ENCODE measurements at regions not wholly inside any gene's neighbourhood (a gene's known extent, or its start where the extent isn't known, plus 50 kb on each side); places are given as distances from the start of the nearest gene placed in this dataset.

DNA sequence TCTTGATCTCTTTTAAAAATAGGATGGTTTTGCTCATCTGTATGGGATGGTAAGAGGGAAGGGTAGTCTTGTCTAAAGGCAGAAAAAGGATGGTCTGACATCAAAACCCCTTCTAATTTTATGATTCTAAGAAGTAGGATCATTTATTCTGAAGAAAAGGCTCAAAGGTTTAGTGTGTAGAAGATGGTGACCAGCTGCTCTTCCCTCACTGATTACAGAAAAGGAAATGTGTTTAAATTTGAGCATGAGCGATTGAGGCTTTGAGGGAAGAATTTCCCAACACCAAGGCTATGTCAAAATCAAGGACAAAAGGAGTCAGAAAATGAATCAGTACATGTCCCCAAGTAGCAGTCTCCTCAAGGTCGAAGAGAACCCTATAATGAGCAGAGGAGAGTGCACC lies 909.8 kb downstream of the EFNB2 start:
- Histone ChIP-seq H2AK5ac (ENCODE audit: low read depth, low read length) (no peak overlapping the region), H2BK12ac (ENCODE audit: low read depth, low read length) (no peak overlapping the region), H3K79me1 (ENCODE audit: low read depth, low read length) (no peaks in the 10 kb centered on the region), H3K9ac (replicated peaks in 1 of 4; ENCODE audit: extremely low read depth in 1 of 4, low read depth in 3 of 4, low read length in 3 of 4) (peak overlapping the region in 1 of 4 experiments; percentile 8; a peak in 1 of 7 replicates), H4K91ac (replicated peaks; ENCODE audit: insufficient read length, low read length) (no peak overlapping the region), H2AFZ (ENCODE audit: low read length) (no peak overlapping the region), H3K79me2 (ENCODE audit: control insufficient read depth in 1 of 2, insufficient read depth in 2 of 2, low read length in 2 of 2) (no peaks in the 10 kb centered on the region), H3K23me2 (ENCODE audit: low read depth, low read length) (no peaks in the 10 kb centered on the region), H3K4me1 (replicated peaks in 1 of 4; ENCODE audit: control insufficient read depth in 3 of 4, insufficient read depth in 4 of 4, low read length in 3 of 4) (no peaks in the 10 kb centered on the region), H2BK15ac (ENCODE audit: low read length) (no peak overlapping the region), H3K4me2 (ENCODE audit: insufficient read depth in 1 of 2, low read depth in 2 of 2, low read length in 2 of 2) (no peak overlapping the region), H3K4me3 (ENCODE audit: extremely low read depth in 1 of 4, insufficient read depth in 2 of 4, low read depth in 3 of 4, low read length in 4 of 4) (no peak overlapping the region), H3K27ac (ENCODE audit: low read depth, low read length) (no peak overlapping the region), H3K23ac (ENCODE audit: insufficient read length) (no peak overlapping the region), H3K36me3 (ENCODE audit: control insufficient read depth in 2 of 4, insufficient read depth in 4 of 4, low read length in 3 of 4) (no peaks in the 10 kb centered on the region), H3K18ac (ENCODE audit: extremely low read depth, low read length) (no peak overlapping the region), H3K9me3 (ENCODE audit: insufficient read depth in 2 of 2, low read depth in 1 of 2, low read length in 1 of 2) (no peaks in the 10 kb centered on the region), H3K4ac (replicated peaks; ENCODE audit: insufficient read length, low read depth, low read length) (no peak overlapping the region), H4K8ac (ENCODE audit: extremely low read depth, insufficient read depth, low read length) (no peak overlapping the region), H4K5ac (ENCODE audit: insufficient read length, low read depth, low read length) (no peak overlapping the region), H4K20me1 (replicated peaks in 1 of 2; ENCODE audit: control insufficient read depth in 1 of 2, insufficient read depth in 2 of 2, low read length in 2 of 2) (no peaks in the 10 kb centered on the region), H2BK120ac (replicated peaks; ENCODE audit: low read depth, low read length) (no peak overlapping the region), H3K56ac (replicated peaks; ENCODE audit: insufficient read length, low read depth, low read length) (no peak overlapping the region), H2BK5ac (ENCODE audit: low read depth, low read length) (no peak overlapping the region), H3K14ac (ENCODE audit: insufficient read length) (no peak overlapping the region), H2BK20ac (ENCODE audit: low read length) (no peak overlapping the region), H3K27me3 (replicated peaks in 1 of 4; ENCODE audit: control insufficient read depth in 3 of 4, extremely low read depth in 1 of 4, insufficient read depth in 3 of 4, low read length in 3 of 4) (peaks cover 0 to 1% (median 0%) of the 10 kb centered on the region in 4 experiments; a peak in 1 of 7 replicates)
- DNase-seq (ENCODE audit: low read depth in 1 of 2, low spot score in 2 of 2) (no peak), FAIRE-seq (no peak)
- TF ChIP-seq POLR2A (IDR thresholded peaks at IDR 0.05; ENCODE audit: control extremely low read depth in 1 of 2, low read depth in 2 of 2, low read length in 2 of 2) (no peak), SIX5 (IDR thresholded peaks at IDR 0.05; ENCODE audit: low read depth, low read length) (no peak)
- WGBS, 2 experiments (ENCODE audit: extremely low coverage in 1 of 2, insufficient coverage in 1 of 2, insufficient read length in 1 of 2, insufficient replicate concordance in 2 of 2, low coverage in 1 of 2, low lambda C conversion rate in 2 of 2, missing lambda C conversion rate in 1 of 2), result 87% methylated on average over 2 of the region's 2 CpGs; no CpG with 5 or more reads in 1 of the 2 experiments
- POLR2A ChIA-PET (ENCODE audit: partially characterized antibody), result no interaction called here
- CTCF ChIA-PET (ENCODE audit: partially characterized antibody), result no interaction called here
